Testis (tissue), 2 donors: ENCODE measurements at regions not wholly inside any gene's neighbourhood (a gene's known extent, or its start where the extent isn't known, plus 50 kb on each side); places are given as distances from the start of the nearest gene placed in this dataset.

Source experiments
- DNase-seq: peaks from one replicate; pipeline ENCODE4 v3.0.0-alpha.2; 2019
- H3K27ac ChIP-seq, 2 donors: fragments of 200-600 bp; sonication (generic); one replicate each; pipeline ENCODE4 v1.5.1; 2019
- H3K27me3 ChIP-seq: fragments of 200-600 bp; sonication (generic); one replicate; pipeline ENCODE4 v1.5.1; 2019
- H3K36me3 ChIP-seq: fragments of 200-600 bp; sonication (generic); one replicate; pipeline ENCODE4 v1.5.1; 2017; ENCODE audit warnings: low read depth; ENCODE audit errors: missing control alignments
- H3K4me1 ChIP-seq: fragments of 200-600 bp; sonication (generic); one replicate; pipeline ENCODE4 v1.5.1; 2019
- H3K4me3 ChIP-seq, 2 donors: fragments of 200-600 bp; sonication (generic); one replicate each; pipeline ENCODE4 v1.5.1; 2017 to 2019
- H3K9me3 ChIP-seq: fragments of 200-600 bp; sonication (generic); one replicate; pipeline ENCODE4 v1.5.1; 2017
- POLR2A ChIP-seq: fragments of 450-650 bp; IDR thresholded peaks from one replicate; pipeline ENCODE4 v1.6.1; 2017; ENCODE audit warnings: antibody characterized with exemption, mild to moderate bottlenecking, moderate library complexity
- WGBS, 2 donors: methylation state at CpG; one replicate each; pipeline ENCODE4 v1.1.5; 2018; 5-methylcytosine and 5-hydroxymethylcytosine counted together
- intact Hi-C: fragments of 100-400 bp; cut with DNase I; formaldehyde crosslinking; loops from one replicate; pipeline ENCODE4 v1.15.1; 2023; ENCODE audit warnings: low total_unique reads
- TF ChIP-seq, protein P1 (sequence below), 3 experiments: fragments of 450-650 bp in 2 of 3; fragments of 200-600 bp in 1 of 3; sonication (generic) in 1 of 3; IDR thresholded peaks; one replicate each; pipeline ENCODE4 v1.5.1; 2016 to 2019; ENCODE audit warnings: antibody characterized with exemption in 3 of 3, mild to moderate bottlenecking in 2 of 3, moderate library complexity in 1 of 3

DNA sequence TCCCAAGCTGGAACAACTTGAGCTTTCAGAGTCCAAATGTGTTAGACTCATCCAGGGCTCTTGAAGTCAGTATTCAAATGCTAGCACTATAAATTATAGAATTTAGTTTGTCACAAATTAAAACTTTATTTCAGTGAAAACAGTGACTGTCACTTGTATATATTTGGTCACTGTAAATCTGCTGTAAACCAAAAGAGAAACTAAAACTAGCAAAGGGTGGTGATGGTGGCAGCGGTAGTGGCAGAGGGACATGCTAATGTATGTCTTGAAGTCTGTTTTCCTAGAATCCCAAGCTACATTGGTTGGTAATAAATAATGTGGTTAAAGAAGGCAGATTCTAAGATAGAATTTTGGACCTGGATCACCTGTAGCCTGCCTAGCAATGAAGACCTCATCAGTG lies 140.4 kb upstream of the CENPW start:
- intact Hi-C loops, result no loop called here
- no peak overlapping the region for H3K4me3 ChIP-seq
- H3K4me1 ChIP-seq, result no peaks in the 10 kb centered on the region
- H3K9me3 ChIP-seq, result no peaks in the 10 kb centered on the region
- no peak for DNase-seq
- 96 to 98% methylated on average over 1 of the region's 1 CpG for WGBS, 2 donors
- H3K27ac ChIP-seq, result no peak overlapping the region
- H3K36me3 ChIP-seq, result no peaks in the 10 kb centered on the region
- no peak for TF ChIP-seq POLR2A
- TF ChIP-seq, protein P1, sequence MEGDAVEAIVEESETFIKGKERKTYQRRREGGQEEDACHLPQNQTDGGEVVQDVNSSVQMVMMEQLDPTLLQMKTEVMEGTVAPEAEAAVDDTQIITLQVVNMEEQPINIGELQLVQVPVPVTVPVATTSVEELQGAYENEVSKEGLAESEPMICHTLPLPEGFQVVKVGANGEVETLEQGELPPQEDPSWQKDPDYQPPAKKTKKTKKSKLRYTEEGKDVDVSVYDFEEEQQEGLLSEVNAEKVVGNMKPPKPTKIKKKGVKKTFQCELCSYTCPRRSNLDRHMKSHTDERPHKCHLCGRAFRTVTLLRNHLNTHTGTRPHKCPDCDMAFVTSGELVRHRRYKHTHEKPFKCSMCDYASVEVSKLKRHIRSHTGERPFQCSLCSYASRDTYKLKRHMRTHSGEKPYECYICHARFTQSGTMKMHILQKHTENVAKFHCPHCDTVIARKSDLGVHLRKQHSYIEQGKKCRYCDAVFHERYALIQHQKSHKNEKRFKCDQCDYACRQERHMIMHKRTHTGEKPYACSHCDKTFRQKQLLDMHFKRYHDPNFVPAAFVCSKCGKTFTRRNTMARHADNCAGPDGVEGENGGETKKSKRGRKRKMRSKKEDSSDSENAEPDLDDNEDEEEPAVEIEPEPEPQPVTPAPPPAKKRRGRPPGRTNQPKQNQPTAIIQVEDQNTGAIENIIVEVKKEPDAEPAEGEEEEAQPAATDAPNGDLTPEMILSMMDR (IDR thresholded peaks at IDR 0.05), result no peak
- H3K27me3 ChIP-seq, result no peaks in the 10 kb centered on the region

DNA sequence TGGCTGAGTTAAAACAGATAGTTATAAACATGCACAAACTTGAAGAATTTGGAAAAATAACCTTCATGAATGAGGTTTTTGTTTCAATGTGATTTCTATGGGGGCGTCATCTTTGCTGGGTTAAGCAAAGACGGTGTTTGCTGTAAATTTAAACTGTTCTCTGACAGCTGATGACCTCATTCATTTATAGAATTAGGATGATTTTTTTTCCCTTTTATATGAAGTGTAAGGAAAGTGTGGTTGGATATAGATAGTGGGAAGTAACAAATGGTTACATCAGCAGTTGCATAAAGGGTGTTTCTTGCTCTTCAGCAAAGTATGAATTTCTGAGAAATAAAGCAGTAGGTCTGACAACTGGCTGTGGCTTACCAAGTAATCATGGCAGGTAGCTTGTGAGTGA lies 137.2 kb upstream of the CENPW start:
- Histone ChIP-seq H3K4me1 (no peaks in the 10 kb centered on the region), H3K4me3 (no peak overlapping the region), H3K9me3 (no peaks in the 10 kb centered on the region), H3K27ac (no peak overlapping the region), H3K36me3 (no peaks in the 10 kb centered on the region), H3K27me3 (no peaks in the 10 kb centered on the region)
- DNase-seq, result no peak
- intact Hi-C loops, result no loop called here
- WGBS, 2 donors, result 67 to 87% methylated on average over 2 of the region's 2 CpGs
- no peak for TF ChIP-seq POLR2A

DNA sequence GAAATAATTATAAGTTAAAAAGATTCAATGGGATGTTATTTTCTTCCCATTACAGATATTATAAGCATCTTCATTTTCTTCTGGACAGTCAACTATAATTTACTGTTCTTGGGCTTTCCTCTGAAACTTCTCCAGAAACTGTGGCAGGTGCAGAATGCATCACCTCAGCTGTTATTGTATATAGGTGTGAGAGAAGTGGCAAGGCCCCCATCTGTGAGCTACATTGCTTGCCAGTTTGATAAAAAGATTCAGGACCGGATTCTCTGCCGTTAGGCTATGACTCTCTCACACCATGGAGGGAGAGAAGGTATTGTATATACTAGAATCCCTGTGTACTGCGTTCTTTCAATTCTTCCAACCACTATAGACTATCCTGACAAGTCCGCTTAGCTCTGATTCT lies 135.8 kb upstream of the CENPW start:
- WGBS, 2 donors, result 84 to 95% methylated on average over 4 of the region's 4 CpGs
- Histone ChIP-seq H3K4me1 (no peaks in the 10 kb centered on the region), H3K36me3 (no peaks in the 10 kb centered on the region), H3K27ac (no peak overlapping the region), H3K27me3 (no peaks in the 10 kb centered on the region), H3K4me3 (no peak overlapping the region), H3K9me3 (no peaks in the 10 kb centered on the region)
- intact Hi-C loops, result no loop called here
- TF ChIP-seq, protein P1 (IDR thresholded peaks at IDR 0.05), result no peak
- TF ChIP-seq POLR2A, result no peak
- DNase-seq, result no peak

DNA sequence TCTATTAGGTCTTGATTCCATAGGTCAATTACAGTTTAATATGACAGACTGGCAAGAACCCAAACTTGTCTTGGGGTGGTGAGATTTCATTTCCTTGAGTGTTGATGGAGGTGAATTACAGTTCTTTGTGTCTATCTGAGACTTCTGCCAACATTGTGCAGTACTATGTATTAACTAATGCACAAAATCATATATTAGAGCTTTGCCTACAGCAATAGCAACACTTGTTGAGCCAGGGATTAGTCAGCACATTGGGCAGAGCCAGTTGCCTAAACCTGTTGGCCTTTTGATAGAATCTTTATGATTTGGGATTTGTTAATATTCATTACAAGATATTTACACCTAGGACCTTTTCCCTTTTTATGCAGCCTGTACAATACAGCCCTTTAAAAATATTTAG lies 135.3 kb upstream of the CENPW start:
- Histone ChIP-seq H3K4me1 (no peaks in the 10 kb centered on the region), H3K36me3 (no peaks in the 10 kb centered on the region), H3K27ac (no peak overlapping the region), H3K27me3 (no peaks in the 10 kb centered on the region), H3K9me3 (no peaks in the 10 kb centered on the region), H3K4me3 (no peak overlapping the region)
- intact Hi-C loops, result no loop called here
- TF ChIP-seq POLR2A, result no peak
- TF ChIP-seq, protein P1 (IDR thresholded peaks at IDR 0.05), result no peak
- DNase-seq, result no peak

DNA sequence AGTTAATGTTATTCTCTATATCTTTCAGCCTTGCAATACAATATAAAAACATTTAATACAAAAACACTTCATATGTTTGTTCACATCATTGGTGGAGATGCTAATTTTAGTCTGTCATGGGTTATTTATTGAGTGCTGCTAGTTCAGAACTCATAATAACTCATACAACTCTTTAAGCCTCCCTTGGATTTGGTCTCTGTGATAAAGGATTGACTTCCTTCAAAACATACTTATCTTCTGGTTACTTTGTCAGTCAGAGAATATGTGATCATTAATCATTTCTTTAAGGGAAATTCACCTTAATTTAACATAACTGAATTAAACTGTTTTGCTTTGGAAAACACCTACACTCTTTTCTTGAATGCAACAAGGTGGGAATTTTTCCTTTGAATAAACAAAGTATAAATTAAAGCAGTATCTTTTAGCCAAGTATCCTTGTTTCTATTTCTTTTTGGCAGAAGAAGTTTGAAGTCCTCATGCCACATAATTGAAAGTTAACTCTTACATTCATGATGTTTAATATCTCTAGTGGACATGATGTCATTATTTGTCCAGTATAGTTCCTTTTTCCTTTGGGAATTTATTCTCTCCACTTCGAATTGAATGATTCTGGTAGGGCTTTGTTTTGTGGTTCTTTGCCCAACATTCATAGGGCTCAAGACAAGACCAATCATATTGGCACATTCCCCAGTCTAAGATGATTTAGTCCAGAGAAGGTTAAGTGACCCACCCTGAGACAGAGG lies 133.2 kb upstream of the CENPW start:
- intact Hi-C loops, result no loop called here
- no peak overlapping the region for H3K27ac ChIP-seq
- DNase-seq, result no peak
- H3K36me3 ChIP-seq, result no peaks in the 10 kb centered on the region
- H3K27me3 ChIP-seq, result no peaks in the 10 kb centered on the region
- no peaks in the 10 kb centered on the region for H3K4me1 ChIP-seq
- 60 to 65% methylated on average over 1 of the region's 1 CpG for WGBS, 2 donors
- H3K9me3 ChIP-seq, result no peaks in the 10 kb centered on the region
- TF ChIP-seq, protein P1 (IDR thresholded peaks at IDR 0.05), result no peak
- no peak for TF ChIP-seq POLR2A
- H3K4me3 ChIP-seq, result no peak overlapping the region
